LHCN-M2 (cell line): ENCODE measurements at regions not wholly inside any gene's neighbourhood (a gene's known extent, or its start where the extent isn't known, plus 50 kb on each side); places are given as distances from the start of the nearest gene placed in this dataset.
"Not testable (repeated sequence)": the region's sequence is repeated elsewhere in the genome, so short reads cannot be mapped to it uniquely, and the experiment has no call there.

Experiments used
- DNase-seq: peaks from one replicate; pipeline ENCODE4 v3.0.0-alpha.2; 2012; ENCODE audit warnings: low read depth

- DNase-seq: no peak
These were observed 50.9 kb upstream of the OLIG3 start for GRCh38 chr6:137545073-137545472.

- DNase-seq: no peak
These were observed 53.0 kb upstream of the OLIG3 start for GRCh38 chr6:137547186-137547585.

GRCh38 chr6:137547601-137548000 is 53.4 kb upstream of the OLIG3 start:
- no peak for DNase-seq

GRCh38 chr6:137549106-137549505 is 54.9 kb upstream of the OLIG3 start:
- DNase-seq: no peak

- no peak for DNase-seq
These were observed 56.3 kb upstream of the OLIG3 start for GRCh38 chr6:137550535-137550934.

- DNase-seq: no peak
These were observed 58.0 kb upstream of the OLIG3 start for GRCh38 chr6:137552146-137552545.

GRCh38 chr6:137552809-137553208 is 58.6 kb upstream of the OLIG3 start:
- DNase-seq: no peak

GRCh38 chr6:137559521-137560183 is 65.5 kb upstream of the OLIG3 start:
- not testable (repeated sequence) for DNase-seq

- DNase-seq: no peak
These were observed 66.0 kb upstream of the OLIG3 start for GRCh38 chr6:137560184-137560563.

GRCh38 chr6:137568067-137568466 is 73.9 kb upstream of the OLIG3 start:
- no peak for DNase-seq

GRCh38 chr6:137570393-137570792 is 76.2 kb upstream of the OLIG3 start:
- DNase-seq: no peak

- peak; percentile 11 for DNase-seq
These were observed 77.7 kb upstream of the OLIG3 start for GRCh38 chr6:137571854-137572253.

- no peak for DNase-seq
These were observed 79.5 kb upstream of the OLIG3 start for GRCh38 chr6:137573739-137574138.

- DNase-seq: no peak
These were observed 85.4 kb upstream of the OLIG3 start for GRCh38 chr6:137579612-137580011.

GRCh38 chr6:137581019-137581707 is 87.0 kb upstream of the OLIG3 start:
- no peak for DNase-seq

- not testable (repeated sequence) for DNase-seq
These were observed 89.3 kb upstream of the OLIG3 start for GRCh38 chr6:137583519-137583918.

GRCh38 chr6:137588472-137588871 is 94.3 kb upstream of the OLIG3 start:
- no peak for DNase-seq

GRCh38 chr6:137589067-137589848 is 95.1 kb upstream of the OLIG3 start:
- DNase-seq: peak; percentile 54

GRCh38 chr6:137590684-137591083 is 96.5 kb upstream of the OLIG3 start:
- DNase-seq: no peak

- DNase-seq: no peak
These were observed 107.3 kb upstream of the OLIG3 start for GRCh38 chr6:137601471-137601870.

- DNase-seq: no peak
These were observed 108.4 kb upstream of the OLIG3 start for GRCh38 chr6:137602313-137603197.

GRCh38 chr6:137610702-137611101 is 116.5 kb upstream of the OLIG3 start:
- DNase-seq: no peak
